ENCODE measurements at regions not wholly inside any gene's neighbourhood (a gene's known extent, or its start where the extent isn't known, plus 50 kb on each side); places are given as distances from the start of the nearest gene placed in this dataset.

- intact Hi-C loops (cut with DNase I), result no loop called here
These were observed 543.5 kb downstream of the MMUT start for GRCh38 chr6:48919555-48919954.

DNA sequence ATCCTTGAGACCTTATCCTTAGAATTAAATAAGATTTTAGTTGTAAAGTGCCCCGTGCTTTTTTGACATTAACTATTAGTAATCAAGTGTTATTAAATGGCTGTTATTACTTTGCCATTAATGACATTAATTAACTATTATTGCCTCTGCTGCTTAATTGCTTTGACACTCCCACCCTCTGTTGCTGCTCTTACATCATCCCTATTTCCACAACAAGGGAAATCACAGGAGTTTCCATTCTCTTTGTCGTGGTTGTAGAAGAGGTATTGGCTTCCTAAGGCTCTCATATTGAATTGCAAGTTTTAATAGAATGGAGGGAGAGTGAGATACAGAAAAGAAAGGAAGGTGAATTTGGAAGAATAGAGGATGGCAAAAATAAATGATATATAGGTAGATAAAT, 545.8 kb downstream of the MMUT start:
- no peaks in the 10 kb centered on the region for H3K36me3 ChIP-seq
- H3K27me3 ChIP-seq, result no peaks in the 10 kb centered on the region
- H3K4me3 ChIP-seq, result no peak overlapping the region
- no peak for DNase-seq
- no peak overlapping the region for H3K27ac ChIP-seq
- TF ChIP-seq, protein P1, sequence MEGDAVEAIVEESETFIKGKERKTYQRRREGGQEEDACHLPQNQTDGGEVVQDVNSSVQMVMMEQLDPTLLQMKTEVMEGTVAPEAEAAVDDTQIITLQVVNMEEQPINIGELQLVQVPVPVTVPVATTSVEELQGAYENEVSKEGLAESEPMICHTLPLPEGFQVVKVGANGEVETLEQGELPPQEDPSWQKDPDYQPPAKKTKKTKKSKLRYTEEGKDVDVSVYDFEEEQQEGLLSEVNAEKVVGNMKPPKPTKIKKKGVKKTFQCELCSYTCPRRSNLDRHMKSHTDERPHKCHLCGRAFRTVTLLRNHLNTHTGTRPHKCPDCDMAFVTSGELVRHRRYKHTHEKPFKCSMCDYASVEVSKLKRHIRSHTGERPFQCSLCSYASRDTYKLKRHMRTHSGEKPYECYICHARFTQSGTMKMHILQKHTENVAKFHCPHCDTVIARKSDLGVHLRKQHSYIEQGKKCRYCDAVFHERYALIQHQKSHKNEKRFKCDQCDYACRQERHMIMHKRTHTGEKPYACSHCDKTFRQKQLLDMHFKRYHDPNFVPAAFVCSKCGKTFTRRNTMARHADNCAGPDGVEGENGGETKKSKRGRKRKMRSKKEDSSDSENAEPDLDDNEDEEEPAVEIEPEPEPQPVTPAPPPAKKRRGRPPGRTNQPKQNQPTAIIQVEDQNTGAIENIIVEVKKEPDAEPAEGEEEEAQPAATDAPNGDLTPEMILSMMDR (IDR thresholded peaks at IDR 0.05), result no peak
- H3K9me3 ChIP-seq, result no peaks in the 10 kb centered on the region
- H3K4me1 ChIP-seq, result no peaks in the 10 kb centered on the region
- no peak overlapping the region for H3K9ac ChIP-seq (ENCODE audit: low read depth in 2 of 2, low read length in 2 of 2)
- intact Hi-C loops (cut with DNase I), result no loop called here

More at GRCh38 chr6:48919555-48919954, 543.5 kb downstream of the MMUT start:
- H3K4me3 ChIP-seq, result no peak overlapping the region
- H3K9me3 ChIP-seq, result no peaks in the 10 kb centered on the region
- TF ChIP-seq, protein P1 (IDR thresholded peaks at IDR 0.05), result no peak
- H3K4me1 ChIP-seq, result no peaks in the 10 kb centered on the region
- no peak for DNase-seq
- H3K9ac ChIP-seq (ENCODE audit: low read depth in 2 of 2, low read length in 2 of 2), result no peak overlapping the region
- H3K27ac ChIP-seq, result no peak overlapping the region
- no peaks in the 10 kb centered on the region for H3K27me3 ChIP-seq
- H3K36me3 ChIP-seq, result no peaks in the 10 kb centered on the region

- Histone ChIP-seq H3K4me3 (no peak overlapping the region), H3K9ac (ENCODE audit: low read depth in 2 of 2, low read length in 2 of 2) (no peak overlapping the region), H3K27me3 (no peaks in the 10 kb centered on the region), H3K36me3 (no peaks in the 10 kb centered on the region), H3K9me3 (no peaks in the 10 kb centered on the region), H3K4me1 (no peaks in the 10 kb centered on the region), H3K27ac (no peak overlapping the region)
- no peak for DNase-seq
- intact Hi-C loops (cut with DNase I), result no loop called here
- TF ChIP-seq, protein P1 (IDR thresholded peaks at IDR 0.05), result no peak
These were observed 546.4 kb downstream of the MMUT start for GRCh38 chr6:48916607-48917006.

DNA sequence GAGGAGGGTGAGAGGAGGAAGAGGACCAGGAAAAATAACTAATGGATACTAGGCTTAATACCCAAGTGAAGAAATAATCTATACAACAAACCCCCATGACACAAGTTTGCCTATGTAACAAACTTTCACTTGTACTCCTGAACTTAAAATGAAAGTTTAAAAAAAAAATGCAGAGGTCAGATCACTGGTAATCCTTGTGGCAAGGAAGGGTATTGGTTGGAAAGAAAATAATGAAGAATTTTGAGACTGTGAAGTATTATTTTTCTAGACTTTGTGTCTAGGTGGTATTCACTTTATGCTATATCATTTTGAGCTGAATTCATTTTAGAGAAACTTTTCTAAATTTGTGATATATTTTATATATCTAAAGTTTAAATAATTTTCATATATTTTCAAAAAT, 547.5 kb downstream of the MMUT start:
- no peaks in the 10 kb centered on the region for H3K9me3 ChIP-seq
- no peaks in the 10 kb centered on the region for H3K27me3 ChIP-seq
- no peak overlapping the region for H3K27ac ChIP-seq
- H3K36me3 ChIP-seq, result no peaks in the 10 kb centered on the region
- intact Hi-C loops (cut with DNase I), result no loop called here
- no peak overlapping the region for H3K4me3 ChIP-seq
- DNase-seq, result no peak
- TF ChIP-seq, protein P1 (IDR thresholded peaks at IDR 0.05), result no peak
- H3K9ac ChIP-seq (ENCODE audit: low read depth in 2 of 2, low read length in 2 of 2), result no peak overlapping the region
- no peaks in the 10 kb centered on the region for H3K4me1 ChIP-seq

GRCh38 chr6:48912503-48912902, 550.5 kb downstream of the MMUT start:
- intact Hi-C loops (cut with DNase I), result no loop called here
- H3K27me3 ChIP-seq, result no peaks in the 10 kb centered on the region
- no peaks in the 10 kb centered on the region for H3K36me3 ChIP-seq
- no peaks in the 10 kb centered on the region for H3K9me3 ChIP-seq
- H3K4me3 ChIP-seq, result no peak overlapping the region
- DNase-seq, result no peak
- H3K4me1 ChIP-seq, result no peaks in the 10 kb centered on the region
- H3K27ac ChIP-seq, result no peak overlapping the region
- TF ChIP-seq, protein P1 (IDR thresholded peaks at IDR 0.05), result no peak
- no peak overlapping the region for H3K9ac ChIP-seq (ENCODE audit: low read depth in 2 of 2, low read length in 2 of 2)

- intact Hi-C loops (cut with DNase I), result no loop called here
- no peaks in the 10 kb centered on the region for H3K4me1 ChIP-seq
- H3K27ac ChIP-seq, result no peak overlapping the region
- H3K27me3 ChIP-seq, result no peaks in the 10 kb centered on the region
- DNase-seq, result no peak
- TF ChIP-seq, protein P1 (IDR thresholded peaks at IDR 0.05), result no peak
- no peaks in the 10 kb centered on the region for H3K36me3 ChIP-seq
- H3K4me3 ChIP-seq, result no peak overlapping the region
- H3K9ac ChIP-seq (ENCODE audit: low read depth in 2 of 2, low read length in 2 of 2), result no peak overlapping the region
- no peaks in the 10 kb centered on the region for H3K9me3 ChIP-seq
These were observed 558.2 kb downstream of the MMUT start for GRCh38 chr6:48904809-48905208.

All from colonic mucosa (tissue), 4 donors.